PC-9 (cell line): ENCODE measurements at regions not wholly inside any gene's neighbourhood (a gene's known extent, or its start where the extent isn't known, plus 50 kb on each side); places are given as distances from the start of the nearest gene placed in this dataset.

Source experiments
- BruUV-seq: library from RNA; stranded (reverse); fragments of 400-500 nt; replicated peaks from 2 replicates; lab custom pipeline; 2021; lab: Mats Ljungman, UMichigan
- CTCF ChIA-PET: fragments of 300-600 bp; sonication (Branson Sonifier 250); formaldehyde crosslinking; loops from one replicate; lab custom pipeline; 2022; ENCODE audit warnings: antibody characterized with exemption; lab: Charles Lee
- POLR2A ChIA-PET: fragments of 300-600 bp; sonication (Branson Sonifier 250); formaldehyde crosslinking; loops from one replicate; lab custom pipeline; 2022; ENCODE audit warnings: antibody characterized with exemption; ENCODE audit not compliant: unreplicated experiment; lab: Charles Lee
- DNase-seq, 2 experiments: peaks; one replicate each; pipeline versions ENCODE4 v3.0.0 to v3.0.0-alpha.2; 2015 to 2022; ENCODE audit warnings: mixed read lengths in 1 of 2
- H2AFZ ChIP-seq: fragments of 200-600 bp; sonication (generic); 2 replicates; pipeline ENCODE4 v1.8.1; 2017; ENCODE audit warnings: antibody characterized with exemption
- H3F3A ChIP-seq: fragments of 200-600 bp; sonication (generic); 2 replicates; pipeline ENCODE4 v1.8.1; 2017; ENCODE audit warnings: antibody characterized with exemption, mild to moderate bottlenecking, low read depth; ENCODE audit not compliant: insufficient read depth
- H3K27ac ChIP-seq: fragments of 200-600 bp; sonication (generic); 2 replicates; pipeline ENCODE4 v1.6.1; 2016; ENCODE audit warnings: mixed run types
- H3K27me3 ChIP-seq: fragments of 200-600 bp; sonication (generic); 2 replicates; pipeline ENCODE4 v1.6.1; 2016; ENCODE audit warnings: low read depth, mixed run types; ENCODE audit not compliant: insufficient read depth
- H3K36me3 ChIP-seq: fragments of 200-600 bp; sonication (generic); 2 replicates; pipeline ENCODE4 v1.6.1; 2016; ENCODE audit warnings: low read depth, mixed run types
- H3K4me1 ChIP-seq: fragments of 200-600 bp; sonication (generic); replicated peaks from 2 replicates; pipeline ENCODE4 v1.6.1; 2016; ENCODE audit warnings: mixed run types; ENCODE audit not compliant: insufficient read depth
- H3K4me2 ChIP-seq: fragments of 200-600 bp; sonication (generic); 2 replicates; pipeline ENCODE4 v1.6.1; 2017; ENCODE audit warnings: mixed run types
- H3K4me3 ChIP-seq: fragments of 200-600 bp; sonication (generic); 2 replicates; pipeline ENCODE4 v1.6.1; 2016; ENCODE audit warnings: mixed run types
- H3K79me2 ChIP-seq: fragments of 200-600 bp; sonication (generic); 2 replicates; pipeline ENCODE4 v1.6.1; 2017; ENCODE audit warnings: low read depth, mixed run types
- H3K9me2 ChIP-seq: fragments of 200-600 bp; sonication (generic); 2 replicates; pipeline ENCODE4 v1.8.1; 2017; ENCODE audit warnings: mild to moderate bottlenecking; ENCODE audit not compliant: insufficient read depth
- H3K9me3 ChIP-seq: fragments of 200-600 bp; sonication (generic); 2 replicates; pipeline ENCODE4 v1.8.1; 2016; ENCODE audit warnings: low read depth; ENCODE audit not compliant: insufficient read depth
- H4K20me1 ChIP-seq: fragments of 200-600 bp; sonication (generic); 2 replicates; pipeline ENCODE4 v1.8.1; 2017; ENCODE audit not compliant: insufficient read depth
- EZH2 ChIP-seq: fragments of 200-600 bp; sonication (generic); IDR thresholded peaks from 2 replicates; pipeline ENCODE4 v1.8.0; 2017; ENCODE audit warnings: antibody characterized with exemption, low read depth
- intact Hi-C: fragments of 100-400 bp; cut with micrococcal nuclease; formaldehyde crosslinking; loops from one replicate; pipeline ENCODE4 v1.10.0; 2022; ENCODE audit not compliant: unreplicated experiment
- TF ChIP-seq, protein P1 (sequence below): fragments of 200-600 bp; sonication (generic); conservative IDR thresholded peaks from 2 replicates; pipeline ENCODE4 v1.6.1; 2017; ENCODE audit warnings: mixed run types, antibody characterized with exemption, mild to moderate bottlenecking, moderate library complexity

GRCh38 chr12:107330831-107331431, 237.6 kb upstream of the CRY1 start:
- Histone ChIP-seq H3K27me3 (no peaks in the 10 kb centered on the region), H3K79me2 (peaks cover 62% of the 10 kb centered on the region), H3K9me3 (no peaks in the 10 kb centered on the region), H3K4me2 (no peak overlapping the region), H4K20me1 (no peaks in the 10 kb centered on the region), H3K4me3 (no peak overlapping the region), H3K27ac (no peak overlapping the region), H3K36me3 (no peaks in the 10 kb centered on the region), H3K4me1 (peaks cover 43% of the 10 kb centered on the region), H2AFZ (no peak overlapping the region), H3F3A (peaks cover 20% of the 10 kb centered on the region; the same call in 1 of the 2 replicates), H3K9me2 (no peaks in the 10 kb centered on the region)
- no TSS peak for BruUV-seq
- DNase-seq = peak in 1 of 2 experiments; percentile 41
- ChIA-PET POLR2A (no interaction called here), CTCF (interaction anchor here (0.9 kb wide), 1 partner anchor 74 kb away, joined by 3 read pairs; no protein-coding TSS in a partner anchor)
- intact Hi-C loops = no loop called here
- TF ChIP-seq EZH2 = no peak
- TF ChIP-seq, protein P1, sequence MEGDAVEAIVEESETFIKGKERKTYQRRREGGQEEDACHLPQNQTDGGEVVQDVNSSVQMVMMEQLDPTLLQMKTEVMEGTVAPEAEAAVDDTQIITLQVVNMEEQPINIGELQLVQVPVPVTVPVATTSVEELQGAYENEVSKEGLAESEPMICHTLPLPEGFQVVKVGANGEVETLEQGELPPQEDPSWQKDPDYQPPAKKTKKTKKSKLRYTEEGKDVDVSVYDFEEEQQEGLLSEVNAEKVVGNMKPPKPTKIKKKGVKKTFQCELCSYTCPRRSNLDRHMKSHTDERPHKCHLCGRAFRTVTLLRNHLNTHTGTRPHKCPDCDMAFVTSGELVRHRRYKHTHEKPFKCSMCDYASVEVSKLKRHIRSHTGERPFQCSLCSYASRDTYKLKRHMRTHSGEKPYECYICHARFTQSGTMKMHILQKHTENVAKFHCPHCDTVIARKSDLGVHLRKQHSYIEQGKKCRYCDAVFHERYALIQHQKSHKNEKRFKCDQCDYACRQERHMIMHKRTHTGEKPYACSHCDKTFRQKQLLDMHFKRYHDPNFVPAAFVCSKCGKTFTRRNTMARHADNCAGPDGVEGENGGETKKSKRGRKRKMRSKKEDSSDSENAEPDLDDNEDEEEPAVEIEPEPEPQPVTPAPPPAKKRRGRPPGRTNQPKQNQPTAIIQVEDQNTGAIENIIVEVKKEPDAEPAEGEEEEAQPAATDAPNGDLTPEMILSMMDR = no peak

DNA sequence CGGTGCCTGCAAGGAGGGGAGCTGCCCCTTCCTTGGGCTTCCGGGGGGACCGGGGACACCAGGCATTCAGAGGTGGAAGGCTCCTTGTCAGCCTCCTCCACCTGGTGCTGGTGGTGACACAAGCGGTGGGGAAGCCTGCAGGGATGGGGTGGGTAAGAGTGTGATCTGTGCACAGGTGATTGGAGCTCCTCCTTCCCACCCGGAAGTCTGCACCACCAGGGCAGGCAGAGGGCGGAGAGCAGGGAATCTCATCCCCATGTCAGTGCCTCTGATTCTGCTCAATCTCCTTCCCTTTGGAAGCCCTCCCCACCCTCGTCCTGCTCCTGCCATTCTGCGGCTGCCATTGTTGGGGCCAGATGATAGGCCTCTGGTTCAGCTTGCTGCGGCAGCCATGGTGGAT, 238.1 kb upstream of the CRY1 start:
- Histone ChIP-seq H3K27me3 (no peaks in the 10 kb centered on the region), H3K4me1 (peaks cover 44% of the 10 kb centered on the region), H4K20me1 (no peaks in the 10 kb centered on the region), H3K4me3 (no peak overlapping the region), H3K4me2 (no peak overlapping the region), H3K36me3 (no peaks in the 10 kb centered on the region), H3F3A (peaks cover 20% of the 10 kb centered on the region; the same call in 1 of the 2 replicates), H3K27ac (no peak overlapping the region), H2AFZ (no peak overlapping the region), H3K9me3 (no peaks in the 10 kb centered on the region), H3K79me2 (peaks cover 62% of the 10 kb centered on the region), H3K9me2 (no peaks in the 10 kb centered on the region)
- no TSS peak for BruUV-seq
- POLR2A ChIA-PET = interaction anchor here (0.7 kb wide), 1 partner anchor 13 kb away, joined by 9 read pairs; no protein-coding TSS in a partner anchor
- DNase-seq = no peak
- intact Hi-C loops = no loop called here
- CTCF ChIA-PET = interaction anchor here (0.7 to 0.9 kb wide), 2 partner anchors 73 to 1717 kb away, joined by 3 to 14 read pairs; no protein-coding TSS in a partner anchor
- TF ChIP-seq EZH2 = no peak
- TF ChIP-seq, protein P1 = no peak

DNA sequence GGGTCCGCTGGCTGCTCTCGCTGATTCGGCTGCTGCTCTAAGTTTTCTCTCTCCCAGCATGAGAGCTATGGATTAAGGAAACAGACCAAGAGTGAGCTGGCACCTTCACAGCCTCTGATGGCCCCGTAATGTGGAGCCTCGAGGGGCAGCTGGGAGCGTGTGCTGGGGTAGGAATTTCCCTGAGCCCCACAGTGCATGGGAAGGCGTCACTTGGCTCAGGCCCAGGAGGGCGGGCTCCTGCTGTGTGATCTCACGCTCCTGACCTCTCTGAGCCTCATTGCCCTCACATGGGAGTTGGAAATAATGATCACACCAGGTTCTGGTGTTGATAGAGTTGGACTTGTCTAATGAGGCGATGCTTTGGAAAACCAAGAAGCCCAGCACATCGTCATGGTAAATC, 238.6 kb upstream of the CRY1 start:
- intact Hi-C loops = no loop called here
- CTCF ChIA-PET = interaction anchor here (0.7 to 0.9 kb wide), 2 partner anchors 73 to 1717 kb away, joined by 3 to 14 read pairs; no protein-coding TSS in a partner anchor

More for the DNA sequence above, 238.6 kb upstream of the CRY1 start:
- H4K20me1 ChIP-seq = no peaks in the 10 kb centered on the region
- BruUV-seq = no TSS peak
- H3K4me2 ChIP-seq = no peak overlapping the region
- H3K27ac ChIP-seq = no peak overlapping the region
- H3K79me2 ChIP-seq = peaks cover 57% of the 10 kb centered on the region
- H2AFZ ChIP-seq = no peak overlapping the region
- peaks cover 15% of the 10 kb centered on the region; the same call in 1 of the 2 replicates for H3F3A ChIP-seq
- no peak overlapping the region for H3K4me3 ChIP-seq
- no peaks in the 10 kb centered on the region for H3K27me3 ChIP-seq
- TF ChIP-seq, protein P1 = no peak
- no peak for TF ChIP-seq EZH2
- H3K4me1 ChIP-seq = peaks cover 45% of the 10 kb centered on the region
- DNase-seq = no peak
- POLR2A ChIA-PET = interaction anchor here (0.7 kb wide), 1 partner anchor 13 kb away, joined by 9 read pairs; no protein-coding TSS in a partner anchor
- H3K36me3 ChIP-seq = no peaks in the 10 kb centered on the region
- H3K9me3 ChIP-seq = no peaks in the 10 kb centered on the region
- H3K9me2 ChIP-seq = no peaks in the 10 kb centered on the region
